ENCODE measurements at regions not wholly inside any gene's neighbourhood (a gene's known extent, or its start where the extent isn't known, plus 50 kb on each side); places are given as distances from the start of the nearest gene placed in this dataset.

DNA sequence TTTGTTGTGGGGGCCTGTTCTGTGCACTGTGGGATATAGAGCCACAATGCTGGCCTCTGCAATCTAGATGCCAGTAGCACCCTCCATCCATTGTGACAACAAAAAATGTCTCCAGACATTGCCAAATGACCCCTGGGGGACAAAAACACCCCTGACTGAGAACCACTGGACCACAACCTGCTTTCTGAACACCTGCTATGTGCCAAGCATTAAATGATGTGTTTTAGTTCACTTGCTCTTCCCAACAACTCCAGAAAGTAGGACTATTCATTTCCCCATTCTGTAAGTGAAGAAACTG, 367.0 kb upstream of the ERCC4 start:
- Histone ChIP-seq H3K9me3 (ENCODE audit: low read depth) (no peaks in the 10 kb centered on the region), H3K79me2 (no peaks in the 10 kb centered on the region), H3K4me1 (ENCODE audit: insufficient read depth) (no peaks in the 10 kb centered on the region)

DNA sequence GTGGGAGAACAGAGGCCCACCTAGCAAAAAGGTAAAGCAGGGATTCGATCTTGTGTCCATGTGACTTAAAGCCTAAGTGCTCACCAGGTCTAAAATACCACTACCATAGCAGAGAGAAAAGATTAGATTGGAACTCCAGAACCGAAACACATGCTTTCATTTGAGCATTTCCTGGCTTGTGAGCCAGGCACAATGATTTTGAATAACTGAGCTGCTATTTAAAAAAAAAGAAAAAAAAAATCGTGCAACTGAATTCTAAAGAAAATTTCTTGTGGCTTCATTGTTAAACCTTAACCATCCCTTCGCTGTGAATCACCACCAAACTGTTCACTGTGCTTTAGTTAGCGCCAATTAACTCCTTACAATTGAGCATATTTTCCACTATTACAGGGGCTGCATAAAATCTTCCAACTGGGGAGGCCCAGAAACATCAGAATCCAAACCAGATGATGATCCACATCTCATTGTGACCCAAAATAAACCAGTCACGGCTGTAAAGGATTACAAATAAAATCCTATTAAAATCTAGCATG, 366.4 kb upstream of the ERCC4 start:
- no peaks in the 10 kb centered on the region for H4K20me1 ChIP-seq (ENCODE audit: insufficient read depth, poor library complexity, severe bottlenecking)
- H3K9me3 ChIP-seq (ENCODE audit: low read depth) = no peaks in the 10 kb centered on the region
- no peak overlapping the region for H3K4me3 ChIP-seq
- TF ChIP-seq EZH2phosphoT487 (IDR thresholded peaks at IDR 0.05; ENCODE audit: low read depth, severe bottlenecking, unreplicated experiment) = no peak
- TF ChIP-seq, protein P1, sequence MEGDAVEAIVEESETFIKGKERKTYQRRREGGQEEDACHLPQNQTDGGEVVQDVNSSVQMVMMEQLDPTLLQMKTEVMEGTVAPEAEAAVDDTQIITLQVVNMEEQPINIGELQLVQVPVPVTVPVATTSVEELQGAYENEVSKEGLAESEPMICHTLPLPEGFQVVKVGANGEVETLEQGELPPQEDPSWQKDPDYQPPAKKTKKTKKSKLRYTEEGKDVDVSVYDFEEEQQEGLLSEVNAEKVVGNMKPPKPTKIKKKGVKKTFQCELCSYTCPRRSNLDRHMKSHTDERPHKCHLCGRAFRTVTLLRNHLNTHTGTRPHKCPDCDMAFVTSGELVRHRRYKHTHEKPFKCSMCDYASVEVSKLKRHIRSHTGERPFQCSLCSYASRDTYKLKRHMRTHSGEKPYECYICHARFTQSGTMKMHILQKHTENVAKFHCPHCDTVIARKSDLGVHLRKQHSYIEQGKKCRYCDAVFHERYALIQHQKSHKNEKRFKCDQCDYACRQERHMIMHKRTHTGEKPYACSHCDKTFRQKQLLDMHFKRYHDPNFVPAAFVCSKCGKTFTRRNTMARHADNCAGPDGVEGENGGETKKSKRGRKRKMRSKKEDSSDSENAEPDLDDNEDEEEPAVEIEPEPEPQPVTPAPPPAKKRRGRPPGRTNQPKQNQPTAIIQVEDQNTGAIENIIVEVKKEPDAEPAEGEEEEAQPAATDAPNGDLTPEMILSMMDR (IDR thresholded peaks at IDR 0.05; ENCODE audit: poor library complexity) = no peak
- no peak for TF ChIP-seq EZH2 (IDR thresholded peaks at IDR 0.05; ENCODE audit: borderline replicate concordance)
- no peaks in the 10 kb centered on the region for H3K36me3 ChIP-seq (replicated peaks; ENCODE audit: insufficient read depth, low read depth)
- H3K4me2 ChIP-seq = no peak overlapping the region
- WGBS (ENCODE audit: low lambda C conversion rate, missing lambda C conversion rate) = 88% methylated on average over 6 of the region's 6 CpGs
- H3K27ac ChIP-seq = no peak overlapping the region
- H3K4me1 ChIP-seq (ENCODE audit: insufficient read depth) = no peaks in the 10 kb centered on the region
- no peak for DNase-seq (ENCODE audit: low spot score)
- H3K9me2 ChIP-seq (replicated peaks; ENCODE audit: insufficient read depth) = no peaks in the 10 kb centered on the region
- no peaks in the 10 kb centered on the region for H3K79me2 ChIP-seq
- no peak overlapping the region for H2AFZ ChIP-seq
- no peaks in the 10 kb centered on the region for H3K27me3 ChIP-seq

More for the DNA sequence above, 367.0 kb upstream of the ERCC4 start:
- no peak overlapping the region for H3K4me3 ChIP-seq
- H3K27me3 ChIP-seq = no peaks in the 10 kb centered on the region
- no peaks in the 10 kb centered on the region for H4K20me1 ChIP-seq (ENCODE audit: insufficient read depth, poor library complexity, severe bottlenecking)
- no peak for TF ChIP-seq EZH2phosphoT487 (IDR thresholded peaks at IDR 0.05; ENCODE audit: low read depth, severe bottlenecking, unreplicated experiment)
- TF ChIP-seq, protein P1 (IDR thresholded peaks at IDR 0.05; ENCODE audit: poor library complexity) = no peak
- TF ChIP-seq EZH2 (IDR thresholded peaks at IDR 0.05; ENCODE audit: borderline replicate concordance) = no peak
- no peak overlapping the region for H2AFZ ChIP-seq
- no peaks in the 10 kb centered on the region for H3K9me2 ChIP-seq (replicated peaks; ENCODE audit: insufficient read depth)
- no peaks in the 10 kb centered on the region for H3K36me3 ChIP-seq (replicated peaks; ENCODE audit: insufficient read depth, low read depth)
- no peak for DNase-seq (ENCODE audit: low spot score)
- no peak overlapping the region for H3K4me2 ChIP-seq
- H3K27ac ChIP-seq = no peak overlapping the region

DNA sequence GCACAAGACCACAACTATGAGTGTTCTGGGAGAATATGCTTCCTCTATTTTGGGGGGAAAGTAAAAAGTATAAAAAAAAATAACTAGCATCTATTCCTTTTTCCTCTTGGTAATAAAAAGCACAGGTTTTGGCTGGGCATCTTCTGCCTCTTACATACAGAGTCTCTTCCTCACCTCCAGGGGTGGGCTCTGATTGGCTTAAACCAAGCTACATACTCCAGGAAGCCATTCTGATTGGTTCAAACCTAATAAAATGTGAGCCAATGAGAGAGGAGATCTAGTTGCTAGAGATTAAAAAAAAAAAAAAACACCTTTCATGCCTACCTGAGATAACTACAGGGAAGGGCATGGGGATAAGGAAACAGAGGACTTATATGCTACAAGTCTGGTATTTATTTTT, 365.9 kb upstream of the ERCC4 start:
- H3K9me3 ChIP-seq (ENCODE audit: low read depth) = no peaks in the 10 kb centered on the region
- no peaks in the 10 kb centered on the region for H3K9me2 ChIP-seq (replicated peaks; ENCODE audit: insufficient read depth)
- H3K4me3 ChIP-seq = no peak overlapping the region
- no peak overlapping the region for H3K4me2 ChIP-seq
- DNase-seq (ENCODE audit: low spot score) = no peak
- no peaks in the 10 kb centered on the region for H3K27me3 ChIP-seq
- no peak overlapping the region for H3K27ac ChIP-seq
- H3K36me3 ChIP-seq (replicated peaks; ENCODE audit: insufficient read depth, low read depth) = no peaks in the 10 kb centered on the region
- H4K20me1 ChIP-seq (ENCODE audit: insufficient read depth, poor library complexity, severe bottlenecking) = no peaks in the 10 kb centered on the region
- H3K4me1 ChIP-seq (ENCODE audit: insufficient read depth) = no peaks in the 10 kb centered on the region
- H3K79me2 ChIP-seq = no peaks in the 10 kb centered on the region
- no peak overlapping the region for H2AFZ ChIP-seq
- TF ChIP-seq EZH2 (IDR thresholded peaks at IDR 0.05; ENCODE audit: borderline replicate concordance) (no peak), EZH2phosphoT487 (IDR thresholded peaks at IDR 0.05; ENCODE audit: low read depth, severe bottlenecking, unreplicated experiment) (no peak)

- Histone ChIP-seq H3K27me3 (no peaks in the 10 kb centered on the region), H3K4me1 (ENCODE audit: insufficient read depth) (no peaks in the 10 kb centered on the region), H3K36me3 (replicated peaks; ENCODE audit: insufficient read depth, low read depth) (no peaks in the 10 kb centered on the region), H4K20me1 (ENCODE audit: insufficient read depth, poor library complexity, severe bottlenecking) (no peaks in the 10 kb centered on the region), H3K9me3 (ENCODE audit: low read depth) (no peaks in the 10 kb centered on the region), H3K27ac (no peak overlapping the region), H3K4me3 (no peak overlapping the region), H3K9me2 (replicated peaks; ENCODE audit: insufficient read depth) (no peaks in the 10 kb centered on the region), H2AFZ (no peak overlapping the region), H3K4me2 (no peak overlapping the region), H3K79me2 (no peaks in the 10 kb centered on the region)
- TF ChIP-seq EZH2 (IDR thresholded peaks at IDR 0.05; ENCODE audit: borderline replicate concordance) = no peak
- no peak for TF ChIP-seq EZH2phosphoT487 (IDR thresholded peaks at IDR 0.05; ENCODE audit: low read depth, severe bottlenecking, unreplicated experiment)
- TF ChIP-seq, protein P1 (IDR thresholded peaks at IDR 0.05; ENCODE audit: poor library complexity) = no peak
- DNase-seq (ENCODE audit: low spot score) = no peak
- 97% methylated on average over 5 of the region's 5 CpGs for WGBS (ENCODE audit: low lambda C conversion rate, missing lambda C conversion rate)
Measured at GRCh38 chr16:13554643-13555042, 365.3 kb upstream of the ERCC4 start.

Data from hepatocyte (in vitro differentiated cells).